Vagina (tissue), 2 donors: ENCODE measurements at regions not wholly inside any gene's neighbourhood (a gene's known extent, or its start where the extent isn't known, plus 50 kb on each side); places are given as distances from the start of the nearest gene placed in this dataset.

Experiments used
- DNase-seq, 2 donors: peaks; one replicate each; pipeline ENCODE4 v3.0.0-alpha.2; 2017; ENCODE audit errors: extremely low spot score in 2 of 2
- H3K27ac ChIP-seq: fragments of 200-600 bp; sonication (generic); one replicate; pipeline ENCODE4 v1.5.1; 2019
- H3K27me3 ChIP-seq: fragments of 200-600 bp; sonication (generic); one replicate; pipeline ENCODE4 v1.5.1; 2019
- H3K36me3 ChIP-seq, 2 donors: fragments of 200-600 bp; sonication (generic); one replicate each; pipeline ENCODE4 v1.5.1; 2017 to 2019
- H3K4me1 ChIP-seq: fragments of 200-600 bp; sonication (generic); one replicate; pipeline ENCODE4 v1.5.1; 2019
- H3K4me3 ChIP-seq, 2 donors: fragments of 200-600 bp; sonication (generic); 1 replicate in 1 of 2; 2 replicates in 1 of 2; pipeline ENCODE4 v1.5.1; 2016 to 2019
- H3K9me3 ChIP-seq: fragments of 200-600 bp; sonication (generic); one replicate; pipeline ENCODE4 v1.5.1; 2019
- CTCF ChIP-seq, 3 experiments: fragments of 450-650 bp in 2 of 3; fragments of 200-600 bp in 1 of 3; sonication (generic) in 1 of 3; IDR thresholded peaks; one replicate each; pipeline ENCODE4 v1.5.1; 2017 to 2019; ENCODE audit warnings: antibody characterized with exemption in 3 of 3, mild to moderate bottlenecking in 2 of 3, moderate library complexity in 2 of 3
- POLR2A ChIP-seq, 2 donors: fragments of 450-650 bp; IDR thresholded peaks; one replicate each; pipeline ENCODE4 v1.6.1; 2017; ENCODE audit warnings: antibody characterized with exemption in 2 of 2, mild to moderate bottlenecking in 2 of 2, moderate library complexity in 2 of 2
- POLR2AphosphoS5 ChIP-seq, 2 donors: sonication (generic); formaldehyde crosslinking; IDR thresholded peaks; one replicate each; pipeline ENCODE4 v1.9.0; 2017; ENCODE audit warnings: antibody characterized with exemption in 2 of 2, mild to moderate bottlenecking in 2 of 2, low read depth in 1 of 2; ENCODE audit not compliant: insufficient read depth in 1 of 2
- intact Hi-C: fragments of 100-400 bp; cut with DNase I; formaldehyde crosslinking; loops from one replicate; pipeline ENCODE4 v1.15.1; 2023

- TF ChIP-seq CTCF (IDR thresholded peaks at IDR 0.05) (no peak), POLR2A (IDR thresholded peaks at IDR 0.05) (no peak), POLR2AphosphoS5 (IDR thresholded peaks at IDR 0.05; ENCODE audit: insufficient read depth in 1 of 2, low read depth in 1 of 2) (no peak)
- DNase-seq: no peak
- Histone ChIP-seq H3K36me3 (no peaks in the 10 kb centered on the region), H3K27ac (no peak overlapping the region), H3K4me3 (no peak overlapping the region), H3K27me3 (no peaks in the 10 kb centered on the region), H3K4me1 (no peaks in the 10 kb centered on the region), H3K9me3 (no peaks in the 10 kb centered on the region)
- intact Hi-C loops: no loop called here
These were observed 85.6 kb upstream of the SLC35G4 start for GRCh38 chr18:11523804-11524203.

- H3K4me1 ChIP-seq: no peaks in the 10 kb centered on the region
- no peak overlapping the region for H3K27ac ChIP-seq
- no peak overlapping the region for H3K4me3 ChIP-seq
- no peaks in the 10 kb centered on the region for H3K36me3 ChIP-seq
- no peak for DNase-seq
- no peaks in the 10 kb centered on the region for H3K9me3 ChIP-seq
- no peak for TF ChIP-seq POLR2A (IDR thresholded peaks at IDR 0.05)
- TF ChIP-seq POLR2AphosphoS5 (IDR thresholded peaks at IDR 0.05; ENCODE audit: insufficient read depth in 1 of 2, low read depth in 1 of 2): no peak
- H3K27me3 ChIP-seq: no peaks in the 10 kb centered on the region
- intact Hi-C loops: no loop called here
These were observed 86.4 kb upstream of the SLC35G4 start for GRCh38 chr18:11522992-11523391.

- Histone ChIP-seq H3K27me3 (no peaks in the 10 kb centered on the region), H3K4me3 (no peak overlapping the region), H3K9me3 (no peaks in the 10 kb centered on the region), H3K27ac (no peak overlapping the region), H3K36me3 (no peaks in the 10 kb centered on the region), H3K4me1 (no peaks in the 10 kb centered on the region)
- no peak for TF ChIP-seq CTCF (IDR thresholded peaks at IDR 0.05)
- no peak for TF ChIP-seq POLR2A (IDR thresholded peaks at IDR 0.05)
- DNase-seq: no peak
- intact Hi-C loops: no loop called here
These were observed 87.5 kb upstream of the SLC35G4 start for GRCh38 chr18:11521853-11522252.

GRCh38 chr18:11520536-11520935, 88.9 kb upstream of the SLC35G4 start:
- Histone ChIP-seq H3K27me3 (no peaks in the 10 kb centered on the region), H3K4me1 (no peaks in the 10 kb centered on the region), H3K9me3 (no peaks in the 10 kb centered on the region), H3K4me3 (no peak overlapping the region), H3K27ac (no peak overlapping the region), H3K36me3 (no peaks in the 10 kb centered on the region)
- no peak for TF ChIP-seq CTCF (IDR thresholded peaks at IDR 0.05)
- no peak for TF ChIP-seq POLR2AphosphoS5 (IDR thresholded peaks at IDR 0.05; ENCODE audit: insufficient read depth in 1 of 2, low read depth in 1 of 2)
- TF ChIP-seq POLR2A (IDR thresholded peaks at IDR 0.05): no peak
- no peak for DNase-seq
- intact Hi-C loops: no loop called here

GRCh38 chr18:11518788-11519685, 90.4 kb upstream of the SLC35G4 start:
- Histone ChIP-seq H3K27ac (no peak overlapping the region), H3K4me3 (no peak overlapping the region), H3K4me1 (no peaks in the 10 kb centered on the region), H3K36me3 (no peaks in the 10 kb centered on the region), H3K27me3 (no peaks in the 10 kb centered on the region), H3K9me3 (no peaks in the 10 kb centered on the region)
- intact Hi-C loops: no loop called here
- DNase-seq: no peak
- TF ChIP-seq POLR2A (IDR thresholded peaks at IDR 0.05): no peak
- TF ChIP-seq POLR2AphosphoS5 (IDR thresholded peaks at IDR 0.05; ENCODE audit: insufficient read depth in 1 of 2, low read depth in 1 of 2): no peak
- TF ChIP-seq CTCF (IDR thresholded peaks at IDR 0.05): no peak
